Activated CD4-positive, alpha-beta T cell treated with anti-CD3 and anti-CD28 coated beads, Interleukin-2, amount 50 U/mL, for 16 hours (primary cell): ENCODE measurements at regions not wholly inside any gene's neighbourhood (a gene's known extent, or its start where the extent isn't known, plus 50 kb on each side); places are given as distances from the start of the nearest gene placed in this dataset.

Experiments
- DNase-seq: peaks from one replicate; pipeline ENCODE4 v3.0.0-alpha.2; 2020

DNA sequence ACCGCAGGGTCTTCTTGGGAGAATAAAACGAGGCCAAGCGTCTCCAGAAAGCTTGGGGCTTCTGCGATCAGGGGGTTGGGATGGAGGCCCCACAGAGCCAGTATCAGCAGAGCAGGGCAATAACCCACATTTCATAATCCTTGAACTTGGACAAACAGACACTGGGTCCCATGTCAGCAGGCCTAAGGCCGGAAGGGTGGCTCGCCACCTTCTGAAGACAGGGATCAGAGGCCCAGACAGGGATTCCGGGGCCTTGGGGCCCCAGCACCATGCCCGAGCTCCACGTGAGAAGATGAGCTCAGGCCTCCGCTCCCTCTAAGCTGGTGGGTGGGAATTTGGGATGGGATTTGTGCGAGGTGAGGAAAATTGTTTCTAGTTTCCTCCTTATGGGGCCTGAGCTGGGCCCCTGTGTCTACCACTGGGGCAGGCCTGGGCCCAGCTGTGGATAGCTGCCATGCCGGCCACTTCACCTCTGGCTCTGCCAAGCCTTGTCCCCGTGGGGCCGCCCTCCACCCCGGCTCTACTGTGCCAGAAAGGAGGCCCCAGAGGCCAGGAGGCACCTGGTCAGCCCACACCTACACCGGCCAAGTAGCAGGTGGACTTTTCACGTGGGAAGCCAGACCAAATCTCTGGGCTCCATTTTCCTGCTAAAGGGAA is 67.2 kb upstream of the DLK1 start:
- no peak for DNase-seq

DNA sequence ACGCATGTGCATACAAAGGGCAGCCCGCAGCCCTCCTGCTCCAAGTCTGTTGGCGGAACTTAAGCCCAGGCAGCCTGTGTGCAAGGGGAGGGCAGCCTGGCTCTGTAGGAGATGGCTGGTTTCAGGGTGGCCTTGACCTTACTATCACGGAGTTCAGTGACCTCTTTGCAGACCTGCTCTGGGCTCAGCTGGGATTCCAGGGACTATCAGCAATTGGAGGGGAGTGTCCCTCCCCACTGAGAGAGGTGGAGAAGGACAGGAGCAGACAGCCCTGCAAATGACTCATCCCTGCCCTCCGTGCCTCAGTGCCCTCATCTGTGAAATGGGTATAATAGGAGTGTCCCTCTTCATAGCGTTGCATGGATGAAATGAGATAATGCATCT is 66.2 kb upstream of the DLK1 start:
- no peak for DNase-seq

DNA sequence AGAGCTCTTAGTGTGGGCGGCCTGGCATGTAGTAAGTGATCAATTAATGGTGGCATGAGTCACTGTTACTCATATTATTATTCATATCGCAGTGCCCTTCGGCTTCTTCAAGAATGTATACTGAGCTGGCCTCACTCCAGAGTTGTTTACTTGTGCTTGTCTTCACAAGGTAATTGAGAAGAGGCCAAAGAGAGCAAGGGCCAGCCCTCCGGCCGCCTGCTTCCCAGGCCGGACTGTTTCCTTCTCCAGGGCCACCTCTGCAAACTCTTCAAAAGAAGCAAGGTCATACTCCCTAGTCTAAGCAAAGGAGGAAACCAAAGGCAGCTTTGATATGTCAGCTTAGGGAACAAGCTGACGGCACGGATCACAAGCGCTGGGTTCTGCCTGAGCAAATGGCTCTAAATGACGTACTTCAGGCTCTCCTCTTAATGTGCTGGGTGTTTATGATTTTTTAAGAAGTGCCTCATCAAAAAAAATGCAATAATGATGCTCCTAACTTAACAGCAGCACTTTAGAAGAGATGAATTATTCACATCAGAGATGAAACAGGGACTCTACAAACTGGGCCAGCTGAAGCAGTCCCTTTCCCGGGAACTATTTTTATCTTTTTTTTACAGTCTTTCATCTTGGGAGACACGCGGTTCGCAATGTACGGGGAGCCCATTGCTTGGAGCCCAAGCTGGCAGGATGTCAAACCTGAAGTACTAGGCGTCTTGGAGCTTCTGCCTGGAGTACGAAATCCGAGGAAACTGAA is 65.6 kb upstream of the DLK1 start:
- DNase-seq: no peak

DNA sequence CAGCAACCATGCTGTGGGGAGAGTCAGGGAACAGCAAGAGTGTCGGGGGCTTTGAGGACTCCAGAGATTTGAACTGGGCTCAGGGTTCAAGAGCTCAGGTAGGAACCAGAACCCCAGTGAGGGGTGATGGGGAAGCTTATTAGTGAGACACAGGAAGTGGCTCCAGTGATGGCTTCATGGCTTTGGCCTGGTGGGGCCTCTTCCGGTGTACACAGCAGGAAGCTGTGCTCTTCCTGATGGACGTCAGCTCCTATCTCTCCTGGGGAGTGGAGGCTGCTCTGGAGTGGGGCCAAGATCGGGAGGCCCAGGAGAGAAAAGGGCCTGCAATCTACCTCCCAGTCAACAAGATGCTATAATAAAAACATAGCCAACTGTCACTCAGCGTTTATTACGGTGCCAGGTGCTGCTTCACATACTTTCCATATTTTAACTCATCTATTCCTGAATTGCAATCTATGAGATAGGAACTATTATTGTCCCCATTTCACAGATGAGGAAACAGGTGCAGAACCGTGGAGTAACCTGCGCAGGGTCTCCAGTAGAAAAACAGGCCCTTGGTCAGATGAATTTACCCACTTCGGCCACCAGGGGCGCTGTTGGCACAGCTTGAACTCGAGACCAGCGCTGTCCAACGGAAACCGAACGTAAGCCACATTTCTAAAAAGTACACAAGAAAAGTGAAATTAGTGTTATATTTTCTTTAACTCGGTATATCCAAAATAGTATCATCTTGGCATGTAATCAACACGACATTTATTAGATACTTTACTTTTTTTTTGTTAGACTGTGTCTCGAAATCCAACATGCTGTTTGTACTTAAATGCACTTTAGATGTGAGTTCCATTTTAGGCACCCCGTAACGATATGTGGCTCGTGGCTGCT is 63.6 kb upstream of the DLK1 start:
- peak; percentile 69 for DNase-seq

DNA sequence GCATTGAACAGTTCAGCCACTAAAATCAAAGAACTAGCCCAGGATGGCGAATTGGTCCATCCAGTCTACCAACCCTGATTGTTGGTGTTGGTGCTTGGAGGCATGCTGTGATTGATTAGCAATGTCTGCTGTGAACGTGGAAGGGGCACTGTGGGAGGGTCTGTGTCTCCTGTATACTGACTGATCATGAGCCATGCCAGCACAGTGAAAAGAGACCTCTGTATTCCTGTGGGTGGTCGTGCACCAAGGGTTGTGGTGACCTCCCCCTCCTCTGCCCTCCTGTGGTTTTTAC is 63.0 kb upstream of the DLK1 start:
- no peak for DNase-seq

DNA sequence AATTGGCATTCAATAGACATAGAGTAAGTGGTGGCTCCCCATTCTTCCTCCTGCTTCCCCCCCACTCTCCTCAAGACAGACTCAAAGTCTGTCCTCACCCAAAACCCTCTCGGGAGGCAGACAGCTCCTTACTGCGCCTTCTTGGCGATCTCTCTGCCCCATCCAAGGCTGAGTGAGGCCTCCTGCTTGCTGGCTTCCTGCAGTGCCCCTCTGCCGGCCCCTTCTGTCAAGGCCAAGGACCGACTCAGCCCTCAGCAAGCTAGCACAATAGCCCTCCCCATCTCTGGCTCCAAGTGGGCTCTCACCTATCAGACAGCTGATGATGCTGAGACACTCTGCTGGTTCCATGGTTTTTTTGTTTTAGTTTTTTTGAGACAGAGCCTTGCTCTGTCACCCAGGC is 62.5 kb upstream of the DLK1 start:
- no peak for DNase-seq

DNA sequence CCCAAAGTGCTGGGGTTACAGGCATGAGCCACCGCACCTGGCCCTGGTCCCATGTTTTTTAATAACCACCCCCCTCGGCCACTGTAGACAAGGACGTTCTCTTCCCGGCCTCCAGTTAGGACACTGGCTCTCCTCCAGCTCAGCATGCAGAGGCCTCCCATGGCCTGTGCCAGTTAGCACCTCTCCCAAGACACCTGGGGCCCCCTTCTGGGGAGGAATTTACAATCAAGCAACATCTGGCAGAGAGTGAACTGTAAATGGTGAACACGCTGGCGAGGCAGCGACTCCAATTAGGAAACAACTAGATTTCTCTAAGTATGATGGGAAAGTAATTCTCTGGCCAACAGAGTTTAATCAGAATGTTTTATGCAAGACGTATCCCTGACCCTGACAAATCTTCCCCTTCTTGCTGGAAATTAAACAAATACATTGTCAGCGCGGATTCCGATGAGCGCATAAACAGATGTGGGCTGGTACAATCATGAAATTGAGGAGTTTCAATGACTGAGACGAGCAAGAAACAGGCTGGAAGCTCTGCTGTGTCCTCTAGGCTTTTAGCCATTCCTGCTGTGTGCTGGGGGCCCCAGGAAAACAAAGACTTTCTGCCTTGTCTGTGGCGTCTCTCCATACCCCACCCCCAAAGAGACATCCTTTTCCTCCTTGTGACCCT is 61.7 kb upstream of the DLK1 start:
- DNase-seq: no peak

DNA sequence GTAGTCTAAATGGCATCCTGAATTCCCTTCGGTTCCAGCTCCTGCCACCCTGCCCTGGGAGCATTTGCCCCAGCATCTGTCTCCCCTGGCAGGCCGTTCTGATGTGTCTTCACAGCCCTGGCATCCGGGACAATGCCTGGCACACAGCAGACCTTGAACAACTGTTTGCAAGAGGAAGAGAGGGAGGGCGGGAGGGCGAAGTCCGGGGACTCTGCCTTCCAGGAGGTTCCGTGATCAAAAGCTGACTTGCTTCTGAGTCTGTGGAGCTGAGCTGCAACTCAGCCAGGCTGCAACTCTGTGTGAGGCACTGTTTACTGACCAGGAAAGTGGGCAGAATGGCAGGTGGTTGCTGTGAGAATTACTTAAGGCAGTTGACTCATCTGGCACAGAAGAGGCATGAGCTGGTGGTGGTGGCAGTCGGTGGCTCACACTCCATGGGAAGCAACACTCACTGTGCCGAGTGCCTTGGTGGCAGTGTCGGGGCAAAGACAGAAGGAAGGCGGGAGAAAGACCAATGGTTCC is 61.1 kb upstream of the DLK1 start:
- DNase-seq: no peak

DNA sequence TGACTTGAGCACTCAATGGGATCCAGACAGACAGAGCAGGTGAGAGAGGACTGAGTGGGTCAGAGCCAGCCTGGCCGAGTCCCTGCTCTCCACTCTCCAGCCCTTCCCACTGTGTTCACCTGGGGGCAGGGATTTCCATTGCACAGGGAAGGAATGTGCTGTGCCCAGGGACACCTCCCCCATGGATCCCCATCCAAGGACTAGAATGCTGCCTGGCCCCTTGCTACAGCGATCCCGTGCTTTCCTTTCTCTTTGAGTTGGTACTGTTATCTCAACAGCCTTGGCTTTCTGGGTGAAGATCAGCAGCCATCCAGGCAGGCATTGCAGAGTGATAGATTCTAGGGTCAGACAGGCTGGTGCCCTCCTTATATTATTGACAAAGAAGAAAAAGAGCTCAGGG is 60.3 kb upstream of the DLK1 start:
- no peak for DNase-seq

DNA sequence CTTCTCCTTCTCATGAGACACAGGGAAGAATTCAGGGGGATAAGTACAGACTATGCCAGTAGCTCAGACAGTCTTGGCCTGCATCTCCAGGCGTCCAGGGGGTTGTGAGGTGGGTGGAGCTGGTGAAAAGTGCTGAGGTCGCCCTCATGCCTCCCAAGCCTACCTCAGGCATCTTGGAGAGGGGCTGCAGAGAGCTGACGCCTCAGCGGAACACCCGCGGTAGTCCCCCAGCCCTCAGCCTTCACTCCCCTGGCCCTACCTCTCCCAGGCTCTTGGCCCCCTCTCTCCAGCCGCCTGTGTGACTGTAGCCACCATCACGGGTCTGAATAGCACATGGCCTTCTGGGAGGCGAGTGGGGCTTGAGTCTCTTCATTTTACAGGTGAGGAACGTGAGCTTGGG is 59.8 kb upstream of the DLK1 start:
- DNase-seq: no peak

DNA sequence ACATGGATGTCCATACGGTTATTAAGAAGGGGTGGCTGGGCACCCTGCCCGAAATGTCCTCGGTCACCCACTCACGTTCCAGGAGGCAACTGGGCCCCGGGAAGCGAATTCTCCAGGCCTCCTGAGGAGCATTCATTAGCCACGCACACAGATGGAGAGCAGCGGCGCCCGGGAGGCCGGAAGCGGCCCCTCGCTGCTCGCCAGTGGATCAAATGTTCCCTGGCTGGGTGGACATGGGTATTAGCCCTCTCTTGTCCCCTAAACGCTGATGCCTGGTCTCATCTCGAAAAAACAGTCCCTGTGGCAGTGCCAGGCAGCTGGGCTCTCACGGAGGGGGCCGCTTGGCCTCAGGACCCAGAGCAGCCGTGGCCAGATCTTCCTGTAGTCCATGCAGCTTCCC is 59.0 kb upstream of the DLK1 start:
- no peak for DNase-seq

DNA sequence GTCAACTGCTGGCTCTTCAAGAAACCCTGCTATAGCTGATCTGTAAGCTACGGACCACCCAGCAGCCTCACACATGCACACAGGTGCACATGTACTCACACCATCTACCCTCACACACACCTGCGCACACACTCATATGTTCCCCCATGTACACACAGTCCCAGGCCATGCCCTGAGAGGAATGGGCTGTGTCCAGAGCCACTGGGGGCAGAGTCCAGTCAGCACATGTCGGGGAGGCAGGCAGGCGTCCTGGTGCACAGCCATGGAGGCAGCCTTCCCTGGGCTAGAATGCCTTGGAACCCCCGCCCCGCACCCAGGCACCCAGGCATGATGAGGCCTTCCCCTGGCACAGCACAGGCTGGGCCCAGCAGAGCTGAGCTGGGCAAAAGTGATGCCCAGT is 58.3 kb upstream of the DLK1 start:
- DNase-seq: no peak

DNA sequence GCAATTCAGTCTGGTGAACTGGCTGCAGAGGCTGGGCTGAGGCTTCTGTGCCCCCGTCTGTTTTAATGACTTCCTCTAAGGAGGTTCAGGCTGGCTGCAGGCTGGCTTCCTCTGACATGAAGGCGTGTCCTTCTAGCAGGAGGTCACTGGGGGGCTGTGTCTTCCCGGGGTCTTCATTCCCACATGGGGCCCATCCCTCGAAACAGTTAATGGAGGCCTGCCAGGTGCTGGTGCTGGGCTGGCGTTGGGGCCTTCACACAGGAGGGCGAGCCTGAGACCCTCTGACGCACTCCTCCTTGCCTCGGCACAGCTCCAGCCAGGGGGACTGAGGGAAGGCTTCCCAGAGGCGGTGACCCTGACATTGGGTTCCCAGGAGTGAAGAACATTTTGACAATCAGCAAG is 57.7 kb upstream of the DLK1 start:
- DNase-seq: no peak

DNA sequence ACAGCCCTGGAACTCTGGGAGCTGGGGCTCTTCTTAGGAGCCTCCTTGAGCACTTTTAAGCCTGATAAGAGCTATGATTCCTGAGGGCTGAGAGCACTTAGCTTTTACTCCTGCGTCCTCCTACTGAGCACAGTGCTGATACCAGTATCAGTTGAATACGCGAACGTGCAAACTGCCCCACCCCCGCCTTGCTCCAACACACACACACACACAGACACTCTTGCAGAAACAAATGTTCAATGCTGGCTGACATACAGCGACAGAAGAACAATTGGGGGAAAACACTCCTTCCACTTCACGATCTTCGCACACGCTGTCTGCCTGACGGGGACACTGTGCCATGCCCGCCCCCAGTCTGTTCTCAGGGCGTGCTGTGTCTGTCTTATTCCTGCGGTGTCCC is 57.2 kb upstream of the DLK1 start:
- no peak for DNase-seq

DNA sequence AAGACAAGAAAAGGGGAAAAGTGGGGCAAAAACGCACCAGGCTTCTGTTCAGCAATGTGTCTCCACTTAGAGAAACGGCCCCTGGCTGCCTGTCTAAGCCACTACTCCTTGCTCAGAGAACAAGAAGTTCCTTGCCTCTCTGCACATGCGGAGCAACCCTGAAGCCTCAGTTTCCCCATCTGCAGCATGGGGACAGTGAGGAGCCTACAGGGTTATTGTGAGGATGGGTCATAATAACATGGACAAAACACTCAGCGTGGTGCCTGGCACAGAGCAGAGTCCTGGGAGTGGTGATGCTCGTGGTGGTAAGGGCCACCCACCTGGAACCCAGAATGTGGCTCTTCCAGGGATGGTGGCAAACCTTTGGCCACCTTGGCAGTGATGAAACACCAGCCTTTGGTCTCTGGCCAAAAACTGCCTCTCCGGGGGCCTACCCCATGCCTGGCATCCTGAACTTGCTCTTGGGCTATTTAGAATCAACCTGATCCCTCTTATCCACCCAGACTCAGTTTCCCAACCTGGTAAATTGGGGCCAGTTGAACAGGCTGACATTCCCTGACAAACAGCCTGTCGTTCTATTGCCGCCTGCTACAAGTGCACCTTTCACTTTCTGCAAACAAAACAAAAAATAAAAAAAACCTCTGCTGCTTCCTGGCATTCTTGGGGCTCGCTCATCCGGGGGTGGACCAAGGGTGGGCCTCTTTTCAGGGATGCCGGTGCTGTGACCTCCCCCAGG is 56.5 kb upstream of the DLK1 start:
- no peak for DNase-seq

DNA sequence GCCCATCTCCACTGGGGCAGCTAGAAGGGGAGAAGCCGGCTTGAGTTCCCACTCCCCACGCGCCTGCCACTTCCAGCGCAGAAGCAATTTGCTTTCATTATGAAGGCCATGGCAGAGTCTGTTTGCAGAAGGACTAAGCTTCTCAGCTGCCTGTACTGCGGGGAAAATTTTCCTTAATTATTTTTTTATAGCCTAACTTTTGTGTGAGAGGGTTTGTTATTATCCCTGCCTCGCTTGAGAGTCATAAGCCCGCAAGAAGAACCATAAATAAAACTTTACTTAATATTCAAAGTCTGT is 56.0 kb upstream of the DLK1 start:
- no peak for DNase-seq

DNA sequence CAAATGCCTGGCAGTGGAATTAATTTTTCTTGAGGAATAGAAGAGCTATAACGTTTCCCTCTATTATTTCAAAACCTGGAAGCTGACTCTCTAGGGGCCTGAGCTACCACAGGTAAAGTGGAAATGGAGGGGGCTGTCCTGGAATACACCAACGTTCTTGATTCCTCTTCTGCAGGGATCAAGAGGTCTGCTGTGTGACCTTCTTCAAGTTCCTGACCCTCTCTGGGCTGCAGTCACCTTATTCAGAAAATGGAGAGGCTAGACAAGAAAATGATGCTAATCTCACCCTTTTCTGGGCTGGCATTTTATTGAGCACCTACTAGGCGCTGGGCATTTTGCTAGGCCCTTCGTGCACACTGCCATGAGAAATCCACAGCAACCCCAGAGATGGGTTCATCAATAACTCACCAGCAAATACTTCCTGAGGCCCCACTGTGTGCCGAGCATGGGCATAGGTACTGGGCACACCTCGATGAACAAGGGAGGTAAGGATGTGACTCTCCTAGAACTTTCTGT is 55.2 kb upstream of the DLK1 start:
- no peak for DNase-seq

DNA sequence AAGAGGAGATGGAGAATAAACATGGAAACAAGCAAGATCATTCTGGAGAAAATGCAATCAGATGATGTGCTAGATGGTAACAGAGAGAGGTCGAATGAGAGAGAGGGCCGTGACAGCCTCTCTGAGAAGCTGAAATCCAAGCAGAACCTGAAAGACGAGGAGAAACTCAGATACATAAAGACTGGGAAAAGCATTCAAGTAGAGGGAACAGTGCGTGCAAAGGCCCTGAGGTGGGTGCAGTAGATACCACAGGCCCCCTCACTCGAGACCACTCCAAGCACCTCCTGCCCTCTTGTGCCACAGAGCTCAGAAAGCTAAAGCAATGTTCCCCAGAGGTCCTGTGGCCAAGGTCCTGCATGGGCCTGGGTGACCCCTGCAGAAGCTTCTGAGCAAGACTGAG is 54.8 kb upstream of the DLK1 start:
- no peak for DNase-seq

DNA sequence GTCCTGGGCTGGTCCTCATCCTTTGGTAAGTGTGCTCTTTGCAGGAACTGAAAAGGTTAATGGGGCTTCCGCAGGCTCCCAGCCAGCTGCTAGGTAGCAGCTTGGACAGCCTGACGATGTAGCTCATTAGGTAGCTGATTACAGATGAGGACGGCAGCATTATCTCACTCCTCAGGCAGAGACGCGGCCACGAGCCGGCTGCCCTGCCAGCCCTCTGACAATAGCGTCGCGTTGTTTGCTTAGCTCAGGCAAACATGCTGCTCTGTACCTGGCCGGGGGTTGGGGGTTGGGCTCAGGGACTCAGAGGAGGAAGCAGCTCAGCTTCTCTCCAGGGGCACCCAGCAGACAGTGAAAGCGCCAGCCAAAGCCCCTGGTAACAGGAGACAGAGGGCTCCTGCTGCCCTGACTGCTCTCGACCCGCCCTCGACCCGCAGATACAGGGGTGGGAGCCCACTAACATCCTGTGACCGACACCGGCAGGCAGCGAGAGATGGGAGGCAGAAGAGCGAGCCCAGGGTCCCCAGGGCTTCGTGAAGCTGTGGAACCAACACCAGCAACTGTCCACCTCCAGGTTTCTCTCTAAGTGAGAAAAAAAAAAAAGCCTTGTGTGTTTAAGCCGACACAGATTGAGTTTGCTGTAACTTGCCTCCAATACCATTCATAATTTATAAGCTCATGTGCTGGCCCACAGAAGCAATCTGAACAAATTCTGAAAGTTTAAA is 53.4 kb upstream of the DLK1 start:
- DNase-seq: no peak

DNA sequence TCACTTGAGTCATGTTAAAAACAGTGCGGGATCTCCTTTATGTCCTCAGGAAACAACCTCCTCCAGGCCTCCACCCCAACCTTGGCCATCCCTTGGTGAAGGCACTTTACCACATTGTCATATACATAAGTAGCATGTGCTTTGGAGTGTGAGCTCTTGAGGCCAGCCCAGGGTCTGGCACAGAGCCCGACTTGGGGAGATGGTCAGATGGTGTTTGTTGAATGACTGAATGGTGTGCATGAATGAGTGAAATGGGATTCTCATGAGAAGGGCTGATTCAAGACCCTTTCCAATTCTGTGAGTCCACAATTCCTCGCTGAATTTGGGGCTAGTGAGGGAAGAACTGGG is 52.9 kb upstream of the DLK1 start:
- DNase-seq: no peak

DNA sequence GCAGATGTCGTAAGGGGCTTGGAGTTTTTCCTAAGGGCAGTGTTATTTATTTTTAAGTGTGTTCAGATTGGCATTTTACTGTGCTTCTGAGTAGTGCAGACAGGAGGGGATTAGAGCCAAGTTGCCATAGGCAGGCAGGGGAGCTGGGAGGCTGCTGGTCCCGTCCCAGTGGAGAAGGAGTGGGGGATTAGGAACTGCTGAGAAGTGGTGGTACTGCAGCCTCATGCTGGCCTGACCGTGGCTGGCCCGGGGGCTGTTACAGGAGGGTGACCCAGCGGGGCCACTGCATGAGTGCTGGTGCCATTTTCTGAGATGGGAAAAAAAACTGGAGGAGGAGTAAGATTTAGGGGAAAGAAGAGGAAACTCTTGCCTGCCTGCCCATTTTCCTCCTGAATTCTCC is 52.3 kb upstream of the DLK1 start:
- no peak for DNase-seq
